ENCODE measurements at regions not wholly inside any gene's neighbourhood (a gene's known extent, or its start where the extent isn't known, plus 50 kb on each side); places are given as distances from the start of the nearest gene placed in this dataset.

GRCh38 chr5:20618340-20618739 lies 630.3 kb upstream of the CDH18 start:
- FAIRE-seq = no peak
- Histone ChIP-seq H3K9me3 (ENCODE audit: low read length) (no peaks in the 10 kb centered on the region), H4K20me1 (ENCODE audit: insufficient read depth, low read length) (no peaks in the 10 kb centered on the region), H3K27me3 (ENCODE audit: control insufficient read depth in 1 of 2, insufficient read depth in 2 of 2, low read length in 2 of 2) (no peaks in the 10 kb centered on the region; a peak in 1 of 5 replicates), H3K36me3 (replicated peaks in 1 of 2; ENCODE audit: control insufficient read depth in 1 of 2, insufficient read depth in 2 of 2, low read length in 2 of 2) (no peaks in the 10 kb centered on the region), H3K9ac (ENCODE audit: insufficient read depth, low read depth, low read length) (no peak overlapping the region), H3K27ac (ENCODE audit: extremely low read length, insufficient read depth, low read length) (no peak overlapping the region), H2AFZ (ENCODE audit: low read length) (no peak overlapping the region), H3K4me3 (replicated peaks in 1 of 3; ENCODE audit: insufficient read depth in 1 of 3, low read depth in 2 of 3, low read length in 3 of 3) (no peak overlapping the region), H3K4me1 (ENCODE audit: insufficient read depth, low read length) (no peaks in the 10 kb centered on the region), H3K79me2 (ENCODE audit: insufficient read depth, low read length) (no peaks in the 10 kb centered on the region), H3K4me2 (ENCODE audit: low read depth, low read length) (no peak overlapping the region)
- ChIA-PET CTCF (ENCODE audit: low intra/inter-chr PET ratio, low total read pairs) (no interaction called here), POLR2A (no interaction called here)
- BruUV-seq (replicated peaks) = no TSS peak
- no peak for TF ChIP-seq ZNF678 (CRISPR knock-in tag; IDR thresholded peaks at IDR 0.05)
- TF ChIP-seq TFE3 (CRISPR knock-in tag; IDR thresholded peaks at IDR 0.05) = no peak
- no peak for TF ChIP-seq ZNF17 (CRISPR knock-in tag; IDR thresholded peaks at IDR 0.05)
- TF ChIP-seq MEF2D (CRISPR knock-in tag; IDR thresholded peaks at IDR 0.05) = no peak
- no peak for TF ChIP-seq ZBTB7B (CRISPR knock-in tag; IDR thresholded peaks at IDR 0.05)
- TF ChIP-seq MATR3 (CRISPR knock-in tag; IDR thresholded peaks at IDR 0.05) = no peak
- no peak for TF ChIP-seq POLR2G (IDR thresholded peaks at IDR 0.05; ENCODE audit: low read depth, low read length)
- TF ChIP-seq ZFP82 (CRISPR knock-in tag; IDR thresholded peaks at IDR 0.05; ENCODE audit: borderline replicate concordance) = no peak
- TF ChIP-seq ARNTL (CRISPR knock-in tag; IDR thresholded peaks at IDR 0.05) = no peak
- no peak for TF ChIP-seq ZNF446 (CRISPR knock-in tag; IDR thresholded peaks at IDR 0.05)
- no peak for TF ChIP-seq HOMEZ (CRISPR knock-in tag; IDR thresholded peaks at IDR 0.05; ENCODE audit: low read depth)
- TF ChIP-seq GMEB2 (CRISPR knock-in tag; IDR thresholded peaks at IDR 0.05; ENCODE audit: low read depth) = no peak
- TF ChIP-seq BCL3 (CRISPR knock-in tag; IDR thresholded peaks at IDR 0.05) = no peak
- 0% methylated on average over 1 of the region's 1 CpG for WGBS (ENCODE audit: low lambda C conversion rate)
- no peak for DNase-seq (ENCODE audit: low spot score)
- ATAC-seq = no peak
- intact Hi-C loops (cut with micrococcal nuclease; ENCODE audit: unreplicated experiment) (no loop called here), in situ Hi-C loops (cut with HindIII; ENCODE audit: extremely low pct_ligation_motif_present, low pct_unique_long_range_greater_than_20kb) (no loop called here)
